ENCODE measurements at regions not wholly inside any gene's neighbourhood (a gene's known extent, or its start where the extent isn't known, plus 50 kb on each side); places are given as distances from the start of the nearest gene placed in this dataset.

- TF ChIP-seq CTCF (conservative IDR thresholded peaks at IDR 0.05) (no peak), ZFX (IDR thresholded peaks at IDR 0.05) (no peak)
Measured at GRCh38 chr14:66085224-66085623, 400.9 kb upstream of the CCDC196 start.
